Epithelial cell of proximal tubule (primary cell): ENCODE measurements at regions not wholly inside any gene's neighbourhood (a gene's known extent, or its start where the extent isn't known, plus 50 kb on each side); places are given as distances from the start of the nearest gene placed in this dataset.

Experiments used
- DNase-seq: peaks from one replicate; pipeline ENCODE4 v3.0.0-alpha.2; 2011; ENCODE audit warnings: low read depth
- H3K4me3 ChIP-seq: 2 replicates; pipeline ENCODE4 v1.5.1; 2011; ENCODE audit warnings: low read depth, mild to moderate bottlenecking, low read length
- CTCF ChIP-seq: conservative IDR thresholded peaks from 2 replicates; pipeline ENCODE4 v1.5.1; 2012; ENCODE audit warnings: low read depth, mild to moderate bottlenecking, low read length

DNA sequence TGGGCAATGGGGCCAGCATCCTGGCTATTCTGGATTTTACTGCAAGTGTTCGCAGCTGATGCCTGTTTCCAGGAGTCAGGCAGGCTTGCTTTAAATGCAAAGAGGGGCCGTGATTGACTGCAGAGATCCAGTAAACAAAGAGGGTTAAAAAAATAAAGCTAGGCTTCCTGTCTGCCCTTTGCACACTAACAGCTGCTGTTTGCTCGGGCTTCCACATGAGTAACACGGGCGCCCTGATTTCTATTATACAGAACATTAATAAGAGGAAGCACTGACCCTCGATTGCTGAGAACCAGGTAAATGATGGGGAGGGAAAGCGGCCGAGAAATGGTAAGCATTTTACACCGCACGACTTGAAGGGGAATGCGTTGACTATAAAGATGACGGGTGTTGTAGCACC lies 254.2 kb upstream of the ZNF507 start:
- TF ChIP-seq CTCF, result no peak
- DNase-seq, result no peak
- H3K4me3 ChIP-seq, result no peak overlapping the region

- no peak for TF ChIP-seq CTCF
- DNase-seq, result no peak
- no peak overlapping the region for H3K4me3 ChIP-seq
Measured at GRCh38 chr19:32097011-32097410, 248.4 kb upstream of the ZNF507 start.

DNA sequence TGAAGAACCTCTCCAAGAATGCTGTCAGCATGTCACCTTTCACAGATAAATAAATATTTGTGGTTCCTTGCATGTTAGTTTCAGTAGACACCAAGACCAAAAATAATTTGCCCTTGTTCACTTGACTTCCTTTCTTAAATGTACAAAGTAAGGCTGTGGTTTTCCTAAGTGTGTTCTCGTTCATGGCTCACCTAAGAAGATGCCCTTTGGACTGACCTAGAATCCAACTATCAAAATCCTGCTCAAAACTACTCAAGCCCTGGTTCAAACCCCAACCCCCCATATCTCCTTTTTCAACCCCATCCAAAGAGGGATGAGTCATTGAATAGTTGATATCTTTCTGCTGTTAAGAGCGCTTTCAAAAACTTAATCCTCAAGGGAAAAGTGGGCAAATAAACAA lies 247.8 kb upstream of the ZNF507 start:
- no peak for TF ChIP-seq CTCF

GRCh38 chr19:32098968-32099367 lies 246.4 kb upstream of the ZNF507 start:
- no peak for TF ChIP-seq CTCF
- DNase-seq, result no peak
- no peak overlapping the region for H3K4me3 ChIP-seq

More for the DNA sequence above, 247.8 kb upstream of the ZNF507 start:
- DNase-seq, result no peak
- H3K4me3 ChIP-seq, result no peak overlapping the region

- no peak overlapping the region for H3K4me3 ChIP-seq
- no peak for TF ChIP-seq CTCF
- no peak for DNase-seq
Measured at GRCh38 chr19:32101206-32101605, 244.2 kb upstream of the ZNF507 start.

DNA sequence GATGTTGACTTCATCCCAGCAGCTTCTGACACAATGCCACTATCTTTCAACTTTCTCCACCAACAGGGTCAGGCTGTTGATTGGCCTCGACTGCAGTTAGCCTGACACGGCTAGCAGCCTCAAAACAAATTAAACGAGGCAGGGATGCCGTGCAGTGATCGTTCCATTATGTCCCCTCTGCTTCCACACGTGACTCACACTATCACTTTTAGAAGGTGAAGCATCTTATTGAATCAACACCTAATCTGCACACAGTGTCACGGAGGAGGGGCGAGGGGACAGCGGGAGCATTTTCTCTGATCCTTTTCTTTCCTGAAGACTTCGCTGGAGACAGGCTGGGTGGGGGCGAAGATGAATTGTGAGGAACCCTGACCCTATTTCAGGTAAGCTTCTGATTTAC lies 241.9 kb upstream of the ZNF507 start:
- H3K4me3 ChIP-seq, result no peak overlapping the region
- no peak for TF ChIP-seq CTCF
- no peak for DNase-seq

GRCh38 chr19:32104153-32104849 lies 241.1 kb upstream of the ZNF507 start:
- peak; percentile 4 for DNase-seq
- no peak overlapping the region for H3K4me3 ChIP-seq
- no peak for TF ChIP-seq CTCF
